HepG2 (cell line): ENCODE measurements at regions not wholly inside any gene's neighbourhood (a gene's known extent, or its start where the extent isn't known, plus 50 kb on each side); places are given as distances from the start of the nearest gene placed in this dataset.

ENCODE experiments used
- ATAC-seq: fragments of 200-7000 bp; cut with Tn5 transposase; 3 replicates; pipeline ENCODE4 v1.9.1; 2020; ENCODE audit warnings: mild to moderate bottlenecking, moderate library complexity
- BruUV-seq: library from RNA; stranded (reverse); fragments of 400-500 nt; replicated peaks from 2 replicates; lab custom pipeline; 2021; lab: Mats Ljungman, UMichigan
- CTCF ChIA-PET: fragments of 300-600 bp; formaldehyde crosslinking; extraction: SDS; loops from one replicate; lab custom pipeline; 2021; ENCODE audit warnings: low total read pairs, inconsistent platforms, low intra/inter-chr PET ratio; lab: Yijun Ruan, JAX
- POLR2A ChIA-PET: fragments of 350-600 bp; sonication (Branson Sonifier 250); formaldehyde crosslinking; loops from one replicate; lab custom pipeline; 2020; ENCODE audit warnings: antibody characterized with exemption, inconsistent platforms; lab: Yijun Ruan, JAX
- DNase-seq: peaks from one replicate; pipeline ENCODE4 v3.0.0-alpha.2; 2015; ENCODE audit warnings: low spot score
- FAIRE-seq: peaks from 3 replicates; lab custom pipeline; 2011; peaks lifted over from hg19 to GRCh38; lab: Jason Lieb, UNC
- H2AFZ ChIP-seq: one replicate; pipeline ENCODE4 v1.6.1; 2011; ENCODE audit warnings: low read length, inconsistent platforms
- H3K27ac ChIP-seq: fragments of 300-600 bp; 3 replicates; pipeline ENCODE4 v1.8.0; 2011; ENCODE audit warnings: mixed run types, mild to moderate bottlenecking, mixed read lengths, low read length, inconsistent platforms; ENCODE audit not compliant: insufficient read depth; ENCODE audit errors: extremely low read length
- H3K27me3 ChIP-seq, 2 experiments: fragments of 200-600 bp in 1 of 2; 2 replicates in 1 of 2; 3 replicates in 1 of 2; pipeline versions ENCODE4 v1.6.0 to v1.8.0; 2011; ENCODE audit warnings: low read length in 2 of 2, mild to moderate bottlenecking in 2 of 2, moderate library complexity in 2 of 2, inconsistent platforms in 1 of 2; ENCODE audit not compliant: insufficient read depth in 2 of 2, control insufficient read depth in 1 of 2
- H3K36me3 ChIP-seq, 2 experiments: fragments of 200-600 bp in 1 of 2; replicated peaks in 1 of 2; 2 replicates in 1 of 2; 3 replicates in 1 of 2; pipeline versions ENCODE4 v1.5.1 to v1.8.0; 2011; ENCODE audit warnings: low read length in 2 of 2, inconsistent platforms in 1 of 2; ENCODE audit not compliant: insufficient read depth in 2 of 2, control insufficient read depth in 1 of 2
- H3K4me1 ChIP-seq: 2 replicates; pipeline ENCODE4 v1.5.1; 2012; ENCODE audit warnings: low read length, inconsistent platforms; ENCODE audit not compliant: insufficient read depth
- H3K4me2 ChIP-seq: 2 replicates; pipeline ENCODE4 v1.6.0; 2011; ENCODE audit warnings: low read depth, low read length, inconsistent platforms
- H3K4me3 ChIP-seq, 3 experiments: fragments of 200-600 bp in 1 of 3; sonication (generic), shearing (Covaris generic) in 1 of 3; replicated peaks in 1 of 3; 2 replicates each; pipeline ENCODE4 v1.5.1; 2011 to 2016; ENCODE audit warnings: low read length in 3 of 3, inconsistent platforms in 2 of 3, low read depth in 2 of 3, mild to moderate bottlenecking in 2 of 3, control low read depth in 1 of 3, mixed read lengths in 1 of 3; ENCODE audit not compliant: insufficient read depth in 1 of 3
- H3K79me2 ChIP-seq: one replicate; pipeline ENCODE4 v1.6.1; 2011; ENCODE audit warnings: low read length, inconsistent platforms; ENCODE audit not compliant: insufficient read depth
- H3K9ac ChIP-seq: 2 replicates; pipeline ENCODE4 v1.6.0; 2011; ENCODE audit warnings: mild to moderate bottlenecking, low read depth, low read length, inconsistent platforms; ENCODE audit not compliant: insufficient read depth
- H3K9me3 ChIP-seq: 2 replicates; pipeline ENCODE4 v1.5.1; 2012; ENCODE audit warnings: mild to moderate bottlenecking, low read length
- H4K20me1 ChIP-seq: 2 replicates; pipeline ENCODE4 v1.6.0; 2011; ENCODE audit warnings: inconsistent platforms, mild to moderate bottlenecking, low read length, moderate library complexity; ENCODE audit not compliant: insufficient read depth
- ADNP ChIP-seq: sonication (generic); formaldehyde crosslinking; IDR thresholded peaks from 2 replicates; pipeline ENCODE4 v1.4.0; 2020; ENCODE audit warnings: missing genetic modification reagents
- ARID3A ChIP-seq: IDR thresholded peaks from 2 replicates; pipeline ENCODE4 v1.6.1; 2012; ENCODE audit warnings: low read depth, low read length, improper control_type of control experiment
- CERS6 ChIP-seq: sonication (generic); formaldehyde crosslinking; IDR thresholded peaks from 2 replicates; pipeline ENCODE4 v1.5.0; 2020; ENCODE audit warnings: missing genetic modification reagents
- DNMT1 ChIP-seq: sonication (generic); formaldehyde crosslinking; IDR thresholded peaks from 2 replicates; pipeline ENCODE4 v1.5.1; 2020; ENCODE audit warnings: mild to moderate bottlenecking, missing genetic modification reagents
- GABPA ChIP-seq, 2 experiments: IDR thresholded peaks; 2 replicates each; pipeline ENCODE4 v1.6.1; 2011 to 2016; ENCODE audit warnings: low read depth in 2 of 2, low read length in 1 of 2, missing biosample characterization in 1 of 2, missing genetic modification characterization in 1 of 2
- ZNF274 ChIP-seq: sonication (generic); formaldehyde crosslinking; IDR thresholded peaks from 2 replicates; pipeline ENCODE4 v1.5.1; 2020; ENCODE audit warnings: mild to moderate bottlenecking, missing genetic modification reagents
- ZNF615 ChIP-seq: sonication (generic); formaldehyde crosslinking; IDR thresholded peaks from 2 replicates; pipeline ENCODE4 v1.5.0; 2020; ENCODE audit warnings: mild to moderate bottlenecking, missing genetic modification reagents, borderline replicate concordance
- ZNF879 ChIP-seq: sonication (generic); formaldehyde crosslinking; IDR thresholded peaks from 2 replicates; pipeline ENCODE4 v1.8.1; 2023; ENCODE audit warnings: missing genetic modification reagents
- WGBS: methylation state at CpG from one replicate; pipeline ENCODE4 v1.1.6; 2017; ENCODE audit warnings: low lambda C conversion rate; 5-methylcytosine and 5-hydroxymethylcytosine counted together
- in situ Hi-C: cut with HindIII; loops from 2 replicates; pipeline ENCODE4 v1.10.0; 2017; ENCODE audit warnings: low pct_unique_long_range_greater_than_20kb; ENCODE audit not compliant: extremely low pct_ligation_motif_present
- intact Hi-C: fragments of 100-400 bp; cut with micrococcal nuclease; formaldehyde crosslinking; loops from one replicate; pipeline ENCODE4 v1.10.0; 2022; ENCODE audit not compliant: unreplicated experiment

DNA sequence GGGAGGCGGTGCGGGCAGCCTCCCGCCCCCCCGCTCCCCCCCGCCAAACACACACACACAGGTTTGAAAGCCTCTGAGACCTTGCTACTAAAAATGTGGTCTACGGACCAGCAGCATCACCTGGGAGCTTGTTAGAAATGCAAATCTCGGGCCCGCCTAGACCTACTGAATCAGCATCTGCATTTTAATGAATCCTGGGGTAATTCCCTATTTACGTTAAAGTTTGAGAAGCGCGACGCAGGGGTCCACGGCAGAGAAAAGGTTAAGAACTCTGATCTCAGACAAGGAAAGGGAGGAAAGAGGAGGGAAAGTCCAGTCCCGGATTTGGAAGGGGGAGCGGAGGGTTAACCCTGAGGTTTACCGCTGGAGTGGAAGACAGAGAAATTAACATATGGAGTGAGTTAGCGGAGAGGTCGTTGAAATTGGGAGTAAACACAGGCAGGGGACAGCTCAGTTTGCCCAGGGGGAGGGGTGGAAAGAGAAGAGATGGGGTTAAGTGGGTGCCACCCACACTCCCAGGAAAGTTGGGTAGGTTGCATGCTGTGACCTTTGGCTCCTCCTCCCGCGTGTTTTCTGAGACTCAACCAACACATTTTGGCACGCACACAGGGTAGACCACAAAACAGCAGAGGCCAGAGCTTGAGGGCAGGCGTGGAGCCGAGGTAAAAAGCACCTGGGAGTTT is 483.6 kb downstream of the BCOR start (continued):
- TF ChIP-seq CERS6 (CRISPR knock-in tag) (no peak), ZNF615 (CRISPR knock-in tag) (no peak), ADNP (CRISPR knock-in tag) (no peak)
- TF ChIP-seq, all 625 proteins: peak for 0

DNA sequence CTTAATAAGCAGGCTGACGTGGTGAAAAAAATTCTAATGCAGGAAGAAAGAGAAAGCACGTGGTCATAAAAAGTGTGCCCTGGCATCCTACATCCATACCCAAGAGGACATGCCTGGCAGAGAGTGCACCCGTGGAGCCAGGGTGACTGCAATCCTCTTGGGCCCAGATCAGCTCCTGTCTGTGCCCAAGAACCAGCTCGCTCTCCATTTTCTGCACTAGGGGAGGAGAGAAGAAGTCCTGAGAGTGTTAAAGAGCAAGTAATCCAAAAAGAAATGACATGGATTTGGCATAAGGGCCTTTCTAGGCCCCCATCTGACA is 483.1 kb downstream of the BCOR start:
- H3K9me3 ChIP-seq: no peaks in the 10 kb centered on the region
- DNase-seq (no peak), FAIRE-seq (no peak), ATAC-seq (no peak)
- H3K36me3 ChIP-seq: no peaks in the 10 kb centered on the region
- WGBS: 23% methylated on average over 4 of the region's 4 CpGs
- 0 out of 2 replicates have a peak, but pooled peaks cover 7% of the 10 kb centered on the region for H3K4me1 ChIP-seq
- H3K27me3 ChIP-seq: peaks cover 2 to 7% of the 10 kb centered on the region in 2 experiments; a peak in 2 of 5 replicates
- no peak overlapping the region for H3K4me3 ChIP-seq
- no peak for TF ChIP-seq ZNF274 (CRISPR knock-in tag)
- no peak for TF ChIP-seq DNMT1 (CRISPR knock-in tag)
- no peak for TF ChIP-seq ZNF879 (CRISPR knock-in tag)
- no peak for TF ChIP-seq GABPA (IDR thresholded peaks at IDR 0.05; ENCODE audit: low read depth, low read length)
- TF ChIP-seq GABPA (CRISPR knock-in tag; IDR thresholded peaks at IDR 0.05; ENCODE audit: low read depth): no peak
- TF ChIP-seq ARID3A: no peak
- H3K9ac ChIP-seq: no peak overlapping the region
- intact Hi-C loops (no loop called here), in situ Hi-C loops (no loop called here)
- no peak overlapping the region for H2AFZ ChIP-seq
- H3K79me2 ChIP-seq: no peaks in the 10 kb centered on the region
- ChIA-PET CTCF (no interaction called here), POLR2A (no interaction called here)
- H3K27ac ChIP-seq: no peak overlapping the region
- no TSS peak for BruUV-seq
- H3K4me2 ChIP-seq: no peak overlapping the region
- H4K20me1 ChIP-seq: no peaks in the 10 kb centered on the region
